ENCODE measurements at regions not wholly inside any gene's neighbourhood (a gene's known extent, or its start where the extent isn't known, plus 50 kb on each side); places are given as distances from the start of the nearest gene placed in this dataset.

DNA sequence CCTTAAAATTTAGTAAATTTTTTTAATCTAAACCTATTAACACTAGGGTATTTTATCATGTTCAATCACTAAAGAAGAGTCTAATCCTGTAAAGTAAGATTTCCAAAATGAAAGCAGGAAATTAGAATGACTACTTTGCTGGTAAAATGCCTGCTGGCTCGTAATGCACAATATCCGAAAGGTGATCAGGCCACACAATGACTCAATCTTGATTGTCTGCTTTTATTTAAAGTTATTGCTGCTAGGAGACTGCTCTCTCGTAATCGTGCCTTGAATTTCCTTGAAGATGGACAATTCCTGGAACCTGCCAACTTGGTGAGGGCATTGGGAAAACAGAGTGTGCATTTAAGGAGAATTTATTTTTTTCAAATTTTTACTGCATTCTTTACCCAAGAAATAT, 1786.5 kb upstream of the RAG2 start (continued):
- TF ChIP-seq, protein P1, sequence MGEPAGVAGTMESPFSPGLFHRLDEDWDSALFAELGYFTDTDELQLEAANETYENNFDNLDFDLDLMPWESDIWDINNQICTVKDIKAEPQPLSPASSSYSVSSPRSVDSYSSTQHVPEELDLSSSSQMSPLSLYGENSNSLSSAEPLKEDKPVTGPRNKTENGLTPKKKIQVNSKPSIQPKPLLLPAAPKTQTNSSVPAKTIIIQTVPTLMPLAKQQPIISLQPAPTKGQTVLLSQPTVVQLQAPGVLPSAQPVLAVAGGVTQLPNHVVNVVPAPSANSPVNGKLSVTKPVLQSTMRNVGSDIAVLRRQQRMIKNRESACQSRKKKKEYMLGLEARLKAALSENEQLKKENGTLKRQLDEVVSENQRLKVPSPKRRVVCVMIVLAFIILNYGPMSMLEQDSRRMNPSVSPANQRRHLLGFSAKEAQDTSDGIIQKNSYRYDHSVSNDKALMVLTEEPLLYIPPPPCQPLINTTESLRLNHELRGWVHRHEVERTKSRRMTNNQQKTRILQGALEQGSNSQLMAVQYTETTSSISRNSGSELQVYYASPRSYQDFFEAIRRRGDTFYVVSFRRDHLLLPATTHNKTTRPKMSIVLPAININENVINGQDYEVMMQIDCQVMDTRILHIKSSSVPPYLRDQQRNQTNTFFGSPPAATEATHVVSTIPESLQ (CRISPR knock-in tag; IDR thresholded peaks at IDR 0.05): no peak
- TF ChIP-seq, protein P2, sequence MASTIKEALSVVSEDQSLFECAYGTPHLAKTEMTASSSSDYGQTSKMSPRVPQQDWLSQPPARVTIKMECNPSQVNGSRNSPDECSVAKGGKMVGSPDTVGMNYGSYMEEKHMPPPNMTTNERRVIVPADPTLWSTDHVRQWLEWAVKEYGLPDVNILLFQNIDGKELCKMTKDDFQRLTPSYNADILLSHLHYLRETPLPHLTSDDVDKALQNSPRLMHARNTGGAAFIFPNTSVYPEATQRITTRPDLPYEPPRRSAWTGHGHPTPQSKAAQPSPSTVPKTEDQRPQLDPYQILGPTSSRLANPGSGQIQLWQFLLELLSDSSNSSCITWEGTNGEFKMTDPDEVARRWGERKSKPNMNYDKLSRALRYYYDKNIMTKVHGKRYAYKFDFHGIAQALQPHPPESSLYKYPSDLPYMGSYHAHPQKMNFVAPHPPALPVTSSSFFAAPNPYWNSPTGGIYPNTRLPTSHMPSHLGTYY (CRISPR knock-in tag; IDR thresholded peaks at IDR 0.05): no peak
- TF ChIP-seq ETV6 (CRISPR knock-in tag; IDR thresholded peaks at IDR 0.05) (no peak), MXD4 (CRISPR knock-in tag; IDR thresholded peaks at IDR 0.05; ENCODE audit: borderline replicate concordance) (no peak), PRRX2 (CRISPR knock-in tag; IDR thresholded peaks at IDR 0.05) (no peak), ZNF219 (CRISPR knock-in tag; IDR thresholded peaks at IDR 0.05; ENCODE audit: borderline replicate concordance) (no peak), TEAD4 (CRISPR knock-in tag; IDR thresholded peaks at IDR 0.05) (no peak), FOXJ3 (CRISPR knock-in tag; IDR thresholded peaks at IDR 0.05; ENCODE audit: borderline replicate concordance) (no peak)
- TF ChIP-seq, protein P3, sequence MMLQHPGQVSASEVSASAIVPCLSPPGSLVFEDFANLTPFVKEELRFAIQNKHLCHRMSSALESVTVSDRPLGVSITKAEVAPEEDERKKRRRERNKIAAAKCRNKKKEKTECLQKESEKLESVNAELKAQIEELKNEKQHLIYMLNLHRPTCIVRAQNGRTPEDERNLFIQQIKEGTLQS (CRISPR knock-in tag; conservative IDR thresholded peaks at IDR 0.05): no peak

DNA sequence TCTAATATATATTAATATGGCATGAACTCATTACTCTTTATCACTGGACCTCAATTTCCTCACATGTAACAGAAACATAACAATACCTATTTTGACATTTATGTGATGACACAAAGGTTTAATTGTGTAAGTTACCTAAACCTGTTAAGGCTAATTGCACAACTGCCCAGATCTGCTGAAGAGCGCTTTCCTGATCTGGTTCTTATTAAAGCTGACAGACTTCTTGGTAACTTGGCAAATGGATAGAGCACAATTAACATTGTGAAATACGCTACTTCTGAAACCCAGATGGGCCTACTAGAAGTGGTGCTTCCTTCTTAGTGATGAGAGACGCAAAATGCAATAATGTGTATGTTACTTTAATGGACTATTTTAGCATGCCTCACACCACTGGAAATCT, 1767.2 kb upstream of the RAG2 start:
- POLR2A ChIA-PET: no interaction called here
- Mint-ChIP-seq H3K27me3 (ENCODE audit: low read depth) (peaks cover 3% of the 10 kb centered on the region; the same call in 1 of the 2 replicates), H3K4me3 (no peak overlapping the region), H3K9me3 (peaks cover 70% of the 10 kb centered on the region), H3K36me3 (peaks cover 49% of the 10 kb centered on the region), H3K4me1 (no peaks in the 10 kb centered on the region), H3K27ac (no peak overlapping the region)
- CTCF ChIA-PET: no interaction called here
- TF ChIP-seq, protein P4, sequence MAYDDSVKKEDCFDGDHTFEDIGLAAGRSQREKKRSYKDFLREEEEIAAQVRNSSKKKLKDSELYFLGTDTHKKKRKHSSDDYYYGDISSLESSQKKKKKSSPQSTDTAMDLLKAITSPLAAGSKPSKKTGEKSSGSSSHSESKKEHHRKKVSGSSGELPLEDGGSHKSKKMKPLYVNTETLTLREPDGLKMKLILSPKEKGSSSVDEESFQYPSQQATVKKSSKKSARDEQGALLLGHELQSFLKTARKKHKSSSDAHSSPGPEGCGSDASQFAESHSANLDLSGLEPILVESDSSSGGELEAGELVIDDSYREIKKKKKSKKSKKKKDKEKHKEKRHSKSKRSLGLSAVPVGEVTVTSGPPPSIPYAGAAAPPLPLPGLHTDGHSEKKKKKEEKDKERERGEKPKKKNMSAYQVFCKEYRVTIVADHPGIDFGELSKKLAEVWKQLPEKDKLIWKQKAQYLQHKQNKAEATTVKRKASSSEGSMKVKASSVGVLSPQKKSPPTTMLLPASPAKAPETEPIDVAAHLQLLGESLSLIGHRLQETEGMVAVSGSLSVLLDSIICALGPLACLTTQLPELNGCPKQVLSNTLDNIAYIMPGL (CRISPR knock-in tag; IDR thresholded peaks at IDR 0.05): no peak
- TF ChIP-seq NR3C1 (CRISPR knock-in tag; conservative IDR thresholded peaks at IDR 0.05; ENCODE audit: low read depth): no peak
- TF ChIP-seq FOXP1 (CRISPR knock-in tag; IDR thresholded peaks at IDR 0.05; ENCODE audit: borderline replicate concordance): no peak
- no peak for TF ChIP-seq ZNF396 (CRISPR knock-in tag; IDR thresholded peaks at IDR 0.05; ENCODE audit: borderline replicate concordance)
- TF ChIP-seq, protein P5, sequence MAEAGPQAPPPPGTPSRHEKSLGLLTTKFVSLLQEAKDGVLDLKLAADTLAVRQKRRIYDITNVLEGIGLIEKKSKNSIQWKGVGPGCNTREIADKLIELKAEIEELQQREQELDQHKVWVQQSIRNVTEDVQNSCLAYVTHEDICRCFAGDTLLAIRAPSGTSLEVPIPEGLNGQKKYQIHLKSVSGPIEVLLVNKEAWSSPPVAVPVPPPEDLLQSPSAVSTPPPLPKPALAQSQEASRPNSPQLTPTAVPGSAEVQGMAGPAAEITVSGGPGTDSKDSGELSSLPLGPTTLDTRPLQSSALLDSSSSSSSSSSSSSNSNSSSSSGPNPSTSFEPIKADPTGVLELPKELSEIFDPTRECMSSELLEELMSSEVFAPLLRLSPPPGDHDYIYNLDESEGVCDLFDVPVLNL (CRISPR knock-in tag; IDR thresholded peaks at IDR 0.05; ENCODE audit: borderline replicate concordance, low read depth): no peak
- TF ChIP-seq TCF7 (CRISPR knock-in tag; IDR thresholded peaks at IDR 0.05; ENCODE audit: low read depth): no peak
- no peak for TF ChIP-seq ZNF121 (CRISPR knock-in tag; IDR thresholded peaks at IDR 0.05)
- TF ChIP-seq GABPB1 (CRISPR knock-in tag; IDR thresholded peaks at IDR 0.05): no peak
- no peak for ATAC-seq
- DNase-seq (ENCODE audit: low spot score): no peak

DNA sequence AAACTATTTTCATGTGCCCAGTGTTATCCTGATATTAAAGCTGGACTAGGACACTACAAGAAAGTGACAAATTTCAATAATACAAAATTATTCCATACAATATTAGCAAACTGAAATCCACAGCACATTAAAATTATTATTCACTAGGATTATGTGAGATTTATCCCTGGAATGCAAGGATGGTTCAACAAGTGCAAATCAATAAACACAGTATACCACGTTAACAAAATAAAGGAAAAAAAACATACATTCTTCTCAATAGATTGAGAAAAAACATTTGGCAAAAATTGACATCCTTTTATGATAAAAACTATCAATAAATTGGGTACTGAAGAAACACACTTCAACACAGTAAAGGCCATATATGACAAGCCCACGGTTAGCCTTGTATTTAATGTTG, 1758.2 kb upstream of the RAG2 start:
- Mint-ChIP-seq H3K36me3 (peaks cover 48% of the 10 kb centered on the region), H3K4me3 (no peak overlapping the region), H3K9me3 (peaks cover 64% of the 10 kb centered on the region), H3K4me1 (no peaks in the 10 kb centered on the region), H3K27ac (no peak overlapping the region), H3K27me3 (ENCODE audit: low read depth) (peaks cover 4% of the 10 kb centered on the region; the same call in 1 of the 2 replicates)
- DNase-seq (ENCODE audit: low spot score) (no peak), ATAC-seq (no peak)
- ChIA-PET POLR2A (no interaction called here), CTCF (no interaction called here)
- TF ChIP-seq KAT7 (CRISPR knock-in tag; IDR thresholded peaks at IDR 0.05; ENCODE audit: borderline replicate concordance) (no peak), SMAD4 (CRISPR knock-in tag; IDR thresholded peaks at IDR 0.05) (no peak), ZNF671 (CRISPR knock-in tag; IDR thresholded peaks at IDR 0.05) (no peak), FOXK1 (CRISPR knock-in tag; IDR thresholded peaks at IDR 0.05) (no peak)
- TF ChIP-seq, protein P4 (CRISPR knock-in tag; IDR thresholded peaks at IDR 0.05): no peak
- TF ChIP-seq, protein P6, sequence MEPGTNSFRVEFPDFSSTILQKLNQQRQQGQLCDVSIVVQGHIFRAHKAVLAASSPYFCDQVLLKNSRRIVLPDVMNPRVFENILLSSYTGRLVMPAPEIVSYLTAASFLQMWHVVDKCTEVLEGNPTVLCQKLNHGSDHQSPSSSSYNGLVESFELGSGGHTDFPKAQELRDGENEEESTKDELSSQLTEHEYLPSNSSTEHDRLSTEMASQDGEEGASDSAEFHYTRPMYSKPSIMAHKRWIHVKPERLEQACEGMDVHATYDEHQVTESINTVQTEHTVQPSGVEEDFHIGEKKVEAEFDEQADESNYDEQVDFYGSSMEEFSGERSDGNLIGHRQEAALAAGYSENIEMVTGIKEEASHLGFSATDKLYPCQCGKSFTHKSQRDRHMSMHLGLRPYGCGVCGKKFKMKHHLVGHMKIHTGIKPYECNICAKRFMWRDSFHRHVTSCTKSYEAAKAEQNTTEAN (CRISPR knock-in tag; IDR thresholded peaks at IDR 0.05): no peak

All from WTC11 (cell line).